ENCODE measurements at regions not wholly inside any gene's neighbourhood (a gene's known extent, or its start where the extent isn't known, plus 50 kb on each side); places are given as distances from the start of the nearest gene placed in this dataset.

GRCh38 chr5:153893817-153894216 is 144.9 kb downstream of the FAM114A2 start:
- no peaks in the 10 kb centered on the region for H3K36me3 ChIP-seq (ENCODE audit: insufficient read depth, low read length)
- no peaks in the 10 kb centered on the region for H3K79me2 ChIP-seq (ENCODE audit: low read length)
- H2AFZ ChIP-seq (ENCODE audit: low read length): no peak overlapping the region
- peaks cover 13% of the 10 kb centered on the region for H3K4me1 ChIP-seq (ENCODE audit: low read length)
- no peak overlapping the region for H3K9ac ChIP-seq (ENCODE audit: low read length)
- no peak overlapping the region for H3K4me2 ChIP-seq (ENCODE audit: low read depth, low read length, poor library complexity, severe bottlenecking)
- no peak overlapping the region for H3K4me3 ChIP-seq (ENCODE audit: low read length)
- no peaks in the 10 kb centered on the region for H3K9me2 ChIP-seq (replicated peaks; ENCODE audit: insufficient read depth, low read length)
- DNase-seq: no peak
- H3K9me3 ChIP-seq (ENCODE audit: low read length): no peaks in the 10 kb centered on the region
- H3K27me3 ChIP-seq (ENCODE audit: low read length): no peaks in the 10 kb centered on the region
- H4K20me1 ChIP-seq (ENCODE audit: insufficient read depth, low read depth, low read length): no peaks in the 10 kb centered on the region
- H3K27ac ChIP-seq (ENCODE audit: low read length): no peak overlapping the region

GRCh38 chr5:153891394-153891793 is 147.3 kb downstream of the FAM114A2 start:
- H3K4me2 ChIP-seq (ENCODE audit: low read depth, low read length, poor library complexity, severe bottlenecking): no peak overlapping the region

DNA sequence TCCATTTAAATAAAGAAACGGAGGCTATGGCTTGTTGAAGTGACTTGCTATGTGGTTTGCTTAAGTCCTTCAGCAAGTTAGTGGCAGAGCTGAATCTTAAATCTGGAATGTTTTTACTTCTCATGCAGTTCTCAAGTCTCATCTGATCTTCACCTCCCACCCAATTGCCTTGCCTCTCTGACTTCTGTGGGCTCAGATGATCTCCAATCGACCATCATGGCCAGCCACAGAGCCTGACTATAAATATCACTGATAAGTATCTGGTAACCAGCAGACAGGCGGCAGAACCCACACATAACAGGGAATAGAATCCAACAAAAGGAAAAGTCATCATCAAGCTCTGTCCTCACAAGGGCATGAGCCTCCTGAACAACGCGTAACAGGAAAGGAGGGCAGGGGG is 149.9 kb downstream of the FAM114A2 start:
- no peaks in the 10 kb centered on the region for H3K27me3 ChIP-seq (ENCODE audit: low read length)
- H4K20me1 ChIP-seq (ENCODE audit: insufficient read depth, low read depth, low read length): no peaks in the 10 kb centered on the region
- H3K4me3 ChIP-seq (ENCODE audit: low read length): no peak overlapping the region
- no peak overlapping the region for H3K9ac ChIP-seq (ENCODE audit: low read length)
- H3K36me3 ChIP-seq (ENCODE audit: insufficient read depth, low read length): no peaks in the 10 kb centered on the region
- H3K9me2 ChIP-seq (replicated peaks; ENCODE audit: insufficient read depth, low read length): no peaks in the 10 kb centered on the region
- no peak for DNase-seq
- no peaks in the 10 kb centered on the region for H3K9me3 ChIP-seq (ENCODE audit: low read length)
- no peak overlapping the region for H3K4me2 ChIP-seq (ENCODE audit: low read depth, low read length, poor library complexity, severe bottlenecking)
- H3K79me2 ChIP-seq (ENCODE audit: low read length): no peaks in the 10 kb centered on the region
- no peaks in the 10 kb centered on the region for H3K4me1 ChIP-seq (ENCODE audit: low read length)
- no peak overlapping the region for H3K27ac ChIP-seq (ENCODE audit: low read length)
- no peak overlapping the region for H2AFZ ChIP-seq (ENCODE audit: low read length)

More at GRCh38 chr5:153891394-153891793, 147.3 kb downstream of the FAM114A2 start:
- H3K9me2 ChIP-seq (replicated peaks; ENCODE audit: insufficient read depth, low read length): no peaks in the 10 kb centered on the region
- H3K9me3 ChIP-seq (ENCODE audit: low read length): no peaks in the 10 kb centered on the region
- H3K9ac ChIP-seq (ENCODE audit: low read length): no peak overlapping the region
- H3K79me2 ChIP-seq (ENCODE audit: low read length): no peaks in the 10 kb centered on the region
- H3K27ac ChIP-seq (ENCODE audit: low read length): no peak overlapping the region
- H3K27me3 ChIP-seq (ENCODE audit: low read length): no peaks in the 10 kb centered on the region
- no peak for DNase-seq
- H3K4me1 ChIP-seq (ENCODE audit: low read length): peaks cover 7% of the 10 kb centered on the region
- H2AFZ ChIP-seq (ENCODE audit: low read length): no peak overlapping the region
- no peak overlapping the region for H3K4me3 ChIP-seq (ENCODE audit: low read length)
- no peaks in the 10 kb centered on the region for H4K20me1 ChIP-seq (ENCODE audit: insufficient read depth, low read depth, low read length)
- no peaks in the 10 kb centered on the region for H3K36me3 ChIP-seq (ENCODE audit: insufficient read depth, low read length)

DNA sequence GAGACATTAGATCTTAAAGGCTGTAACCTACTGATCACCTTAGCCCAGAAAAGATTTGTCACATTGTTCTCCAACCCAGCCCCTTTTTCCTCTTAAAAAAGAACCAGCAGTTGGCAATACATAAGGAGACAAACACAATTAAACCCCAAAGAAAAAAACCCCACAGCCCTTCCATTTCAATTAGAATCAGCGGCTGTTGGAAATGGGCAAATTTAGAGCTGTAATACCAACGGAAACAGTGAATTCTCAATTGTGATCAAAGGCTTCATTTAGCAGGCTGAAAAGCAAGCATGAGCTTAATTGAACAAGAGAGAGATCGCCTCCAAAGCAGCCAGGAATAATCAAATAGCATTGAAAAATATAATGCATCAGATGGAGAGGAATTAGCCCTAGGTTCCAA is 153.6 kb downstream of the FAM114A2 start:
- no peak overlapping the region for H3K27ac ChIP-seq (ENCODE audit: low read length)

GRCh38 chr5:153884612-153884957 is 154.1 kb downstream of the FAM114A2 start:
- no peaks in the 10 kb centered on the region for H3K27me3 ChIP-seq (ENCODE audit: low read length)
- no peaks in the 10 kb centered on the region for H3K9me3 ChIP-seq (ENCODE audit: low read length)
- H4K20me1 ChIP-seq (ENCODE audit: insufficient read depth, low read depth, low read length): no peaks in the 10 kb centered on the region
- DNase-seq: no peak
- no peak overlapping the region for H3K4me2 ChIP-seq (ENCODE audit: low read depth, low read length, poor library complexity, severe bottlenecking)
- H3K4me3 ChIP-seq (ENCODE audit: low read length): no peak overlapping the region
- no peaks in the 10 kb centered on the region for H3K79me2 ChIP-seq (ENCODE audit: low read length)
- H3K9me2 ChIP-seq (replicated peaks; ENCODE audit: insufficient read depth, low read length): no peaks in the 10 kb centered on the region
- no peak overlapping the region for H3K27ac ChIP-seq (ENCODE audit: low read length)
- H3K4me1 ChIP-seq (ENCODE audit: low read length): no peaks in the 10 kb centered on the region
- no peak overlapping the region for H2AFZ ChIP-seq (ENCODE audit: low read length)
- H3K9ac ChIP-seq (ENCODE audit: low read length): no peak overlapping the region
- H3K36me3 ChIP-seq (ENCODE audit: insufficient read depth, low read length): no peaks in the 10 kb centered on the region

More for the DNA sequence above, 153.6 kb downstream of the FAM114A2 start:
- H3K36me3 ChIP-seq (ENCODE audit: insufficient read depth, low read length): no peaks in the 10 kb centered on the region
- H3K9me2 ChIP-seq (replicated peaks; ENCODE audit: insufficient read depth, low read length): no peaks in the 10 kb centered on the region
- no peaks in the 10 kb centered on the region for H4K20me1 ChIP-seq (ENCODE audit: insufficient read depth, low read depth, low read length)
- no peak overlapping the region for H2AFZ ChIP-seq (ENCODE audit: low read length)
- H3K9ac ChIP-seq (ENCODE audit: low read length): no peak overlapping the region
- no peaks in the 10 kb centered on the region for H3K79me2 ChIP-seq (ENCODE audit: low read length)
- no peak overlapping the region for H3K4me2 ChIP-seq (ENCODE audit: low read depth, low read length, poor library complexity, severe bottlenecking)
- H3K27me3 ChIP-seq (ENCODE audit: low read length): no peaks in the 10 kb centered on the region
- H3K4me3 ChIP-seq (ENCODE audit: low read length): no peak overlapping the region
- DNase-seq: no peak
- no peaks in the 10 kb centered on the region for H3K4me1 ChIP-seq (ENCODE audit: low read length)
- no peaks in the 10 kb centered on the region for H3K9me3 ChIP-seq (ENCODE audit: low read length)

- Histone ChIP-seq H3K27me3 (ENCODE audit: low read length) (no peaks in the 10 kb centered on the region), H3K4me2 (ENCODE audit: low read depth, low read length, poor library complexity, severe bottlenecking) (no peak overlapping the region), H3K79me2 (ENCODE audit: low read length) (no peaks in the 10 kb centered on the region), H2AFZ (ENCODE audit: low read length) (no peak overlapping the region), H3K36me3 (ENCODE audit: insufficient read depth, low read length) (no peaks in the 10 kb centered on the region), H3K4me1 (ENCODE audit: low read length) (no peaks in the 10 kb centered on the region), H3K4me3 (ENCODE audit: low read length) (no peak overlapping the region), H3K9me2 (replicated peaks; ENCODE audit: insufficient read depth, low read length) (no peaks in the 10 kb centered on the region), H3K9ac (ENCODE audit: low read length) (no peak overlapping the region), H3K27ac (ENCODE audit: low read length) (no peak overlapping the region), H4K20me1 (ENCODE audit: insufficient read depth, low read depth, low read length) (no peaks in the 10 kb centered on the region), H3K9me3 (ENCODE audit: low read length) (no peaks in the 10 kb centered on the region)
- DNase-seq: no peak
Measured at GRCh38 chr5:153883854-153884611, 154.7 kb downstream of the FAM114A2 start.

DNA sequence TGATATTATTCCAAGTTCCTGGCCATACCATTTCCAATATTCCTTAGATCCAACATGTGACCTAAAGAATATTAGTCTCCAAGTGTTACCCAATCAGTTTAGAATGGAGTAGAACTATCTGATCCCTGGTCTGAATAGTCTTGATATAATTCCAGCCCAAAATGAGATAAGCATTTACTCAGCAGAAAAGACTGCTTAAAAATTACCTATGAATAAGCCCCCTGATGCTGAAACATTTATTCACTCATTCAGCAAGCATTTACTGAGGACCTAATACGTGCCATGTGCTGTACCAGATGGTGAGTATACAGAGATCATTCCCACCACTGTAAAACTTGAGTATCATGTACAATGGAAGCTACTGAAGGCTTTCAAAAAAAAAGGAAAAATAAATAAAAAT is 157.0 kb downstream of the FAM114A2 start:
- no peak overlapping the region for H2AFZ ChIP-seq (ENCODE audit: low read length)
- no peak overlapping the region for H3K9ac ChIP-seq (ENCODE audit: low read length)
- DNase-seq: no peak
- no peaks in the 10 kb centered on the region for H3K9me2 ChIP-seq (replicated peaks; ENCODE audit: insufficient read depth, low read length)
- H3K79me2 ChIP-seq (ENCODE audit: low read length): no peaks in the 10 kb centered on the region
- H3K9me3 ChIP-seq (ENCODE audit: low read length): no peaks in the 10 kb centered on the region
- no peaks in the 10 kb centered on the region for H4K20me1 ChIP-seq (ENCODE audit: insufficient read depth, low read depth, low read length)
- H3K4me3 ChIP-seq (ENCODE audit: low read length): no peak overlapping the region
- no peaks in the 10 kb centered on the region for H3K27me3 ChIP-seq (ENCODE audit: low read length)
- H3K4me1 ChIP-seq (ENCODE audit: low read length): no peaks in the 10 kb centered on the region
- no peak overlapping the region for H3K4me2 ChIP-seq (ENCODE audit: low read depth, low read length, poor library complexity, severe bottlenecking)
- H3K36me3 ChIP-seq (ENCODE audit: insufficient read depth, low read length): no peaks in the 10 kb centered on the region
- H3K27ac ChIP-seq (ENCODE audit: low read length): no peak overlapping the region

DNA sequence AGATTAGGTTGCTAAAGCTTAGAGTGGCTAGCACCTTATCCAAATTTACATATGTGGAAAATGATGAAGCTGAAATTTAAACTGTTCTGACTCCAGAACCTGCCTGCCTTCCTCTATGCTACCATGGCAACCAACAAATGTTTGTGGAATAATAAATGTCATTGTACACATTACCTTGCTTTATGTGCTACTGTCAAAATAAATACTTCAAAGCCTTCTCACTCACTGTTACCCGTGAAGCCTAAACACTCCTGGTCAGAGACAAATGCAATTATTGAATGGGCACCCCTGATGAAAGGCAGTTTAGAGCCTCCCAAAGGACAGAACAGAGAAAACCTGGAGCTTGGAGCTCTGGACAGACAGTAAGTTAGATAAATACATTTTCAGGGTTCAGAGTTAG is 158.6 kb downstream of the FAM114A2 start:
- H3K4me2 ChIP-seq (ENCODE audit: low read depth, low read length, poor library complexity, severe bottlenecking): no peak overlapping the region
- no peaks in the 10 kb centered on the region for H3K9me3 ChIP-seq (ENCODE audit: low read length)
- H3K27me3 ChIP-seq (ENCODE audit: low read length): no peaks in the 10 kb centered on the region
- H3K9me2 ChIP-seq (replicated peaks; ENCODE audit: insufficient read depth, low read length): no peaks in the 10 kb centered on the region
- H3K79me2 ChIP-seq (ENCODE audit: low read length): no peaks in the 10 kb centered on the region
- H3K4me1 ChIP-seq (ENCODE audit: low read length): no peaks in the 10 kb centered on the region
- no peaks in the 10 kb centered on the region for H3K36me3 ChIP-seq (ENCODE audit: insufficient read depth, low read length)
- H2AFZ ChIP-seq (ENCODE audit: low read length): no peak overlapping the region
- DNase-seq: no peak
- no peak overlapping the region for H3K27ac ChIP-seq (ENCODE audit: low read length)
- H3K4me3 ChIP-seq (ENCODE audit: low read length): no peak overlapping the region
- H4K20me1 ChIP-seq (ENCODE audit: insufficient read depth, low read depth, low read length): no peaks in the 10 kb centered on the region
- H3K9ac ChIP-seq (ENCODE audit: low read length): no peak overlapping the region

Data from Karpas-422 (cell line).